Hepatocyte (in vitro differentiated cells): ENCODE measurements at regions not wholly inside any gene's neighbourhood (a gene's known extent, or its start where the extent isn't known, plus 50 kb on each side); places are given as distances from the start of the nearest gene placed in this dataset.

Source experiments
- EZH2 ChIP-seq: fragments of 200-600 bp; sonication (generic); IDR thresholded peaks from 2 replicates; pipeline ENCODE4 v1.6.1; 2016; ENCODE audit warnings: antibody characterized with exemption, mild to moderate bottlenecking, borderline replicate concordance
- EZH2phosphoT487 ChIP-seq: fragments of 200-600 bp; sonication (generic); IDR thresholded peaks from one replicate; pipeline ENCODE4 v1.6.1; 2018; ENCODE audit warnings: antibody characterized with exemption, mild to moderate bottlenecking, low read depth, moderate library complexity; ENCODE audit not compliant: unreplicated experiment, severe bottlenecking
- TF ChIP-seq, protein P1 (sequence below): fragments of 200-600 bp; sonication (generic); IDR thresholded peaks from 2 replicates; pipeline ENCODE4 v1.5.1; 2016; ENCODE audit warnings: antibody characterized with exemption, mild to moderate bottlenecking; ENCODE audit not compliant: poor library complexity

DNA sequence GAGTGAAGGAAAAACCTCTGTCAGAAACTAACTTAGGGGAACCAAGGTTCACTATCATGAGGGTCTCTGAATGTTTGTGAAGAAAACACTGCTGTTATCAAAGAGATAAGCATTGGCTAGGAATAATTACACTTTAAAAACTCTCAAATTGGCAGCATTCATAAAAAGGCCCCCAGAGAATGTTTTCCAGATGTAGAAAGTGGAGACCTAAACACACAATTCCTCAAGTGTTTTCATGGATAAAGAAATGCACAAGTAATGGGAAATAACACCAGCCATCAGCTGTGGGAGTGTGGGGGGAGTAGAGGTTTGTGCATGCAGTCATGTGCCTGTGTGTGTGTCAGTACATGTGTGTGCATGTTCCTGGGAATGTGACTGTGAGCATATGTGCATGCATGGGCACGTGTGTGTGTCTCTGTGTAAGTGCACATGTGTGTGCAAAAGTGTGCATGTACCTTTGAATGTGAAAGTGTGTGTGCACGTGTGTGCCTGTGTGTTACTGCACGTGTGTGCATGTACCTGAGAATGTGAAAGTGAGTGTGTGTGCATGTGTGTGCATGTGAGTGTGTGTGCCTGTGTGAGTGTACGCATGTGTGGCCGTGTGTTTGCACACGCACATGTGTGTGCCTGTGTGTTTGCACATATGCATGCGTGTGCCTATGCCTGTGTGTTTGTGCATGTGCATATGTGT, 854.3 kb upstream of the SALL3 start:
- TF ChIP-seq, protein P1, sequence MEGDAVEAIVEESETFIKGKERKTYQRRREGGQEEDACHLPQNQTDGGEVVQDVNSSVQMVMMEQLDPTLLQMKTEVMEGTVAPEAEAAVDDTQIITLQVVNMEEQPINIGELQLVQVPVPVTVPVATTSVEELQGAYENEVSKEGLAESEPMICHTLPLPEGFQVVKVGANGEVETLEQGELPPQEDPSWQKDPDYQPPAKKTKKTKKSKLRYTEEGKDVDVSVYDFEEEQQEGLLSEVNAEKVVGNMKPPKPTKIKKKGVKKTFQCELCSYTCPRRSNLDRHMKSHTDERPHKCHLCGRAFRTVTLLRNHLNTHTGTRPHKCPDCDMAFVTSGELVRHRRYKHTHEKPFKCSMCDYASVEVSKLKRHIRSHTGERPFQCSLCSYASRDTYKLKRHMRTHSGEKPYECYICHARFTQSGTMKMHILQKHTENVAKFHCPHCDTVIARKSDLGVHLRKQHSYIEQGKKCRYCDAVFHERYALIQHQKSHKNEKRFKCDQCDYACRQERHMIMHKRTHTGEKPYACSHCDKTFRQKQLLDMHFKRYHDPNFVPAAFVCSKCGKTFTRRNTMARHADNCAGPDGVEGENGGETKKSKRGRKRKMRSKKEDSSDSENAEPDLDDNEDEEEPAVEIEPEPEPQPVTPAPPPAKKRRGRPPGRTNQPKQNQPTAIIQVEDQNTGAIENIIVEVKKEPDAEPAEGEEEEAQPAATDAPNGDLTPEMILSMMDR: no peak
- TF ChIP-seq EZH2: no peak
- TF ChIP-seq EZH2phosphoT487: no peak
